ENCODE measurements at regions not wholly inside any gene's neighbourhood (a gene's known extent, or its start where the extent isn't known, plus 50 kb on each side); places are given as distances from the start of the nearest gene placed in this dataset.

- Histone ChIP-seq H3K4me2 (ENCODE audit: extremely low read depth, insufficient read depth, low read length) (no peak overlapping the region), H4K20me1 (ENCODE audit: control insufficient read depth, extremely low read depth, insufficient read depth, low read length) (no peaks in the 10 kb centered on the region), H3K79me2 (ENCODE audit: control insufficient read depth, insufficient read depth, low read length) (no peaks in the 10 kb centered on the region), H3K4me3 (replicated peaks in 1 of 4; ENCODE audit: control extremely low read depth in 1 of 4, insufficient read depth in 1 of 4, low read depth in 3 of 4, low read length in 4 of 4) (no peak overlapping the region), H3K9ac (ENCODE audit: insufficient read depth, low read length) (no peak overlapping the region), H3K36me3 (ENCODE audit: control insufficient read depth, insufficient read depth, low read length) (no peaks in the 10 kb centered on the region), H3K27me3 (ENCODE audit: control insufficient read depth, insufficient read depth, low read length) (no peaks in the 10 kb centered on the region), H3K27ac (ENCODE audit: insufficient read depth, low read length) (no peak overlapping the region), H3K9me3 (ENCODE audit: control insufficient read depth, insufficient read depth, low read depth, low read length) (no peaks in the 10 kb centered on the region), H3K4me1 (ENCODE audit: control insufficient read depth, extremely low read depth, insufficient read depth, low read length) (peaks cover 2% of the 10 kb centered on the region), H2AFZ (ENCODE audit: low read length) (no peak overlapping the region)
- no peak for TF ChIP-seq CTCF (conservative IDR thresholded peaks at IDR 0.05 in 1 of 2, IDR thresholded peaks at IDR 0.05 in 1 of 2; ENCODE audit: low read depth in 1 of 2, low read length in 2 of 2)
- no peak for TF ChIP-seq EZH2 (IDR thresholded peaks at IDR 0.05; ENCODE audit: low read length, missing control alignments)
- no peak for DNase-seq (ENCODE audit: low read depth in 2 of 2)
Measured at GRCh38 chr1:87958716-87959115, 630.0 kb downstream of the LMO4 start.

GRCh38 chr1:87959236-87959635 lies 630.6 kb downstream of the LMO4 start:
- peaks cover 2% of the 10 kb centered on the region for H3K4me1 ChIP-seq (ENCODE audit: control insufficient read depth, extremely low read depth, insufficient read depth, low read length)
- no peaks in the 10 kb centered on the region for H3K27me3 ChIP-seq (ENCODE audit: control insufficient read depth, insufficient read depth, low read length)
- no peak overlapping the region for H3K4me2 ChIP-seq (ENCODE audit: extremely low read depth, insufficient read depth, low read length)
- no peak for DNase-seq (ENCODE audit: low read depth in 2 of 2)
- no peaks in the 10 kb centered on the region for H4K20me1 ChIP-seq (ENCODE audit: control insufficient read depth, extremely low read depth, insufficient read depth, low read length)
- H3K4me3 ChIP-seq (replicated peaks in 1 of 4; ENCODE audit: control extremely low read depth in 1 of 4, insufficient read depth in 1 of 4, low read depth in 3 of 4, low read length in 4 of 4) = no peak overlapping the region
- H3K9me3 ChIP-seq (ENCODE audit: control insufficient read depth, insufficient read depth, low read depth, low read length) = no peaks in the 10 kb centered on the region
- no peaks in the 10 kb centered on the region for H3K79me2 ChIP-seq (ENCODE audit: control insufficient read depth, insufficient read depth, low read length)
- no peak overlapping the region for H2AFZ ChIP-seq (ENCODE audit: low read length)
- TF ChIP-seq CTCF (conservative IDR thresholded peaks at IDR 0.05 in 1 of 2, IDR thresholded peaks at IDR 0.05 in 1 of 2; ENCODE audit: low read depth in 1 of 2, low read length in 2 of 2) (no peak), EZH2 (IDR thresholded peaks at IDR 0.05; ENCODE audit: low read length, missing control alignments) (no peak)
- H3K27ac ChIP-seq (ENCODE audit: insufficient read depth, low read length) = no peak overlapping the region
- no peak overlapping the region for H3K9ac ChIP-seq (ENCODE audit: insufficient read depth, low read length)
- H3K36me3 ChIP-seq (ENCODE audit: control insufficient read depth, insufficient read depth, low read length) = no peaks in the 10 kb centered on the region

- TF ChIP-seq CTCF (conservative IDR thresholded peaks at IDR 0.05 in 1 of 2, IDR thresholded peaks at IDR 0.05 in 1 of 2; ENCODE audit: low read depth in 1 of 2, low read length in 2 of 2) = no peak
- H3K9ac ChIP-seq (ENCODE audit: insufficient read depth, low read length) = no peak overlapping the region
- no peaks in the 10 kb centered on the region for H3K4me1 ChIP-seq (ENCODE audit: control insufficient read depth, extremely low read depth, insufficient read depth, low read length)
- no peaks in the 10 kb centered on the region for H4K20me1 ChIP-seq (ENCODE audit: control insufficient read depth, extremely low read depth, insufficient read depth, low read length)
- H3K79me2 ChIP-seq (ENCODE audit: control insufficient read depth, insufficient read depth, low read length) = no peaks in the 10 kb centered on the region
- no peaks in the 10 kb centered on the region for H3K27me3 ChIP-seq (ENCODE audit: control insufficient read depth, insufficient read depth, low read length)
- H3K27ac ChIP-seq (ENCODE audit: insufficient read depth, low read length) = no peak overlapping the region
- no peak overlapping the region for H2AFZ ChIP-seq (ENCODE audit: low read length)
- H3K4me2 ChIP-seq (ENCODE audit: extremely low read depth, insufficient read depth, low read length) = no peak overlapping the region
- peak in 1 of 2 donors; percentile 45 for DNase-seq (ENCODE audit: low read depth in 2 of 2)
- H3K9me3 ChIP-seq (ENCODE audit: control insufficient read depth, insufficient read depth, low read depth, low read length) = no peaks in the 10 kb centered on the region
- no peaks in the 10 kb centered on the region for H3K36me3 ChIP-seq (ENCODE audit: control insufficient read depth, insufficient read depth, low read length)
- H3K4me3 ChIP-seq (replicated peaks in 1 of 4; ENCODE audit: control extremely low read depth in 1 of 4, insufficient read depth in 1 of 4, low read depth in 3 of 4, low read length in 4 of 4) = no peak overlapping the region
Measured at GRCh38 chr1:87961992-87962391, 633.3 kb downstream of the LMO4 start.

All from fibroblast of lung (primary cell).